AG09319 (cell line): ENCODE measurements at regions not wholly inside any gene's neighbourhood (a gene's known extent, or its start where the extent isn't known, plus 50 kb on each side); places are given as distances from the start of the nearest gene placed in this dataset.
"Not testable (repeated sequence)": the region's sequence is repeated elsewhere in the genome, so short reads cannot be mapped to it uniquely, and the experiment has no call there.

ENCODE experiments used
- DNase-seq: peaks from one replicate; pipeline ENCODE4 v3.0.0-alpha.2; 2010; ENCODE audit warnings: low read depth; ENCODE audit errors: extremely low read depth
- TF ChIP-seq, protein P1 (sequence below): IDR thresholded peaks from 2 replicates; pipeline ENCODE4 v1.5.1; 2011; ENCODE audit warnings: low read depth, mild to moderate bottlenecking, inconsistent platforms, low read length, moderate library complexity

DNA sequence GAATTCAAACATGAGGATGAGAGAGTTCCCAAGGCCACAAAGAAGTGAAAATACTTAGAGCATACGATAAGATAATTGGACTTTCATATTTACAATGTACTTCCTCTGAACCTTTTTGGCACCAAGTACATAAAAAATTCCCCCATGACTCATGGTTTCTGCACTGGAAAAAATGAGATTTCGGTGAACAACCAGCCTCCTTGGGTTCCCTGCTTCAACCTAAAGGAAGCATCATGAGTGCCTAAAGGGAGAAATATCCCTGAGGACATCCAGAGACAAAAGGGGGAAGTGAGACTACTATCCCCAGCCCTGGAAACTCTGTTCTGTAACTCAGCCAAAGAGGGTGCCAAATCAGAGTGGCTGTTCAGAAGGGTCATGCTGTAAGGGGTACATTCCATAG lies 562.7 kb upstream of the SLC39A10 start:
- TF ChIP-seq, protein P1, sequence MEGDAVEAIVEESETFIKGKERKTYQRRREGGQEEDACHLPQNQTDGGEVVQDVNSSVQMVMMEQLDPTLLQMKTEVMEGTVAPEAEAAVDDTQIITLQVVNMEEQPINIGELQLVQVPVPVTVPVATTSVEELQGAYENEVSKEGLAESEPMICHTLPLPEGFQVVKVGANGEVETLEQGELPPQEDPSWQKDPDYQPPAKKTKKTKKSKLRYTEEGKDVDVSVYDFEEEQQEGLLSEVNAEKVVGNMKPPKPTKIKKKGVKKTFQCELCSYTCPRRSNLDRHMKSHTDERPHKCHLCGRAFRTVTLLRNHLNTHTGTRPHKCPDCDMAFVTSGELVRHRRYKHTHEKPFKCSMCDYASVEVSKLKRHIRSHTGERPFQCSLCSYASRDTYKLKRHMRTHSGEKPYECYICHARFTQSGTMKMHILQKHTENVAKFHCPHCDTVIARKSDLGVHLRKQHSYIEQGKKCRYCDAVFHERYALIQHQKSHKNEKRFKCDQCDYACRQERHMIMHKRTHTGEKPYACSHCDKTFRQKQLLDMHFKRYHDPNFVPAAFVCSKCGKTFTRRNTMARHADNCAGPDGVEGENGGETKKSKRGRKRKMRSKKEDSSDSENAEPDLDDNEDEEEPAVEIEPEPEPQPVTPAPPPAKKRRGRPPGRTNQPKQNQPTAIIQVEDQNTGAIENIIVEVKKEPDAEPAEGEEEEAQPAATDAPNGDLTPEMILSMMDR: no peak
- DNase-seq: no peak

DNA sequence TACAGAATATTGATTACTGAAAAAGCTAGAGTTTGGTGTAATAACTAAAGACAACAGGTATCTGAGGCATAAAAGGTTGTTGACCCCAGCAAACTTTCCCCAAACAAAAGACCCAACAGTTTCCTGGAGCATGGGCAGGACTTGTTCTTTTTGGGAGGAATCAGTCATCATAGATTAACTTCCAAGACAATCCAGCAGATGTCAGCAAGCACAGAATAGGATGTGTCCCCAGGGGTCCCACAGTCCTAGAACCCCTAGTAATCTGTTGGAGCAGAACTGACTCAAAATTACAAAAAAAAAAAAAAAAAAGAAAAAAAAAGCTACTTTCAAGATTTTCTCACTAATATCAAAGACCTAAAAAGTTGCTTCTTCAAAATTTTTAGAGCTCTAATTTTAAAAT lies 564.7 kb upstream of the SLC39A10 start:
- no peak for DNase-seq
- TF ChIP-seq, protein P1: no peak

DNA sequence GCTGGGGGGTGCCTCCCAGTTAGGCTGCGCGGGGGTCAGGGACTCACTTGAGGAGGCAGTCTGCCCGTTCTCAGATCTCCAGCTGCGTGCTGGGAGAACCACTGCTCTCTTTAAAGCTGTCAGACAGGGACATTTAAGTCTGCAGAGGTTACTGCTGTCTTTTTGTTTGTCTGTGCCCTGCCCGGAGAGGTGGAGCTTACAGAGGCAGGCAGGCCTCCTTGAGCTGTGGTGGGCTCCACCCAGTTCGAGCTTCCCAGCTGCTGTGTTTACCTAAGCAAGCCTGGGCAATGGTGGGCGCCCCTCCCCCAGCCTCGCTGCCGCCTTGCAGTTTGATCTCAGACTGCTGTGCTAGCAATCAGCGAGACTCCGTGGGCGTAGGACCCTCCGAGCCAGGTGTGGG lies 584.2 kb upstream of the SLC39A10 start:
- not testable (repeated sequence) for DNase-seq

DNA sequence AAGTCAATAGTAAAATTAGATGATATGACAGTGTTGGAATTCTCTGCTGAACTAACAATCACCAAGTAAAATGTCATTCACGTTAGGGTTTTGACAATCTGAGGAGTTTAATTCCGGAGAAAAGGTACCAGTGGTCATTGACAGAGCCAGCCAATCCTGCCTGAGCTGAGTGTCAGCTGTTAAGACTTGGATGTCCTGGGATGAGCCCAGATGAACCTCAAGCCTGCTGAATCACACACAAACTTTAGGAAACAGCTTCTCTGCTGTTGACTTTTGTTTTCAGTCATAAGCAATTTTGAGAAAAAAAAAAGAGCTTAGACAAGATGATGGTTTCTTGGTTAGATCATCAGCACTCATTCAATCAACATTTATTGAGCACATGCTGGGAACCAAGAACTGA lies 600.0 kb upstream of the SLC39A10 start:
- no peak for DNase-seq
- TF ChIP-seq, protein P1: no peak

DNA sequence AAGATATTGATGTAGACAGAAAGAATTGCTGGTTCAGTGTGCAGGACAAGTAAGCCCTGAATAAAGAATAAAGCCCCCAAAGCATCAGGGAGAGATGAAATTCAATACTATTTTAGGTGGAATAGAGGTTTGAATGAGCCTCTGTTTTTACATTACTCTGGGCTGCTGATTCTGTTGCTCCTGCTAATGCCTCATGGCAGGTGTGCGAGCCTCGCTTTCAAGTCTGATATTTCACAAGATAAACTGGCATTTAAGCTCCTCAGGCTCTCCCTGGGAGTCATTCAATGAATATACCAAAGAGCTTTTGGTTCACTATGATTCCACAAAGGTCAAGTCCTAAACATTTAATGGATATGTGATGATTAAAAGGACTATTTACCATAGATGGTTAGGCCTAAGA lies 601.0 kb upstream of the SLC39A10 start:
- TF ChIP-seq, protein P1: no peak
- no peak for DNase-seq

DNA sequence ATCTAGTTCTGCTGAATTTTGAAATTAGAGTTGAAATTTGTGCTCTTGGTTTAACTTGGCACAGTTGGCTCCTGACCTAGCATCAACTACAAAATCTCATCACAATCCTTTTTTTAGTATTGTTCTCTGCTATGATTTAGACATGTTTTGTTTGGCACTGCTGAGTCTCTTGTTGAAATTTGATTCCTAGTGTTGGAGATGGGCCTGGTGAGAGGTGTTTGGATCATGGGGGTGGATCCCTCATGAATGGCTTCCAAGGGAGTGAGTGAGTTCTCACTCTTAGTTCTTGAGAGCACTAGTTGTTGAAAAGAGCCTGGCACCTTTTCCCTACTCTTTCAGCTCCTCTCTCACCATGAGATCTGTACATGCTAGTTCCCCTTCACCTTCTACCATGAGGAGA lies 605.6 kb upstream of the SLC39A10 start:
- TF ChIP-seq, protein P1: no peak
- no peak for DNase-seq

DNA sequence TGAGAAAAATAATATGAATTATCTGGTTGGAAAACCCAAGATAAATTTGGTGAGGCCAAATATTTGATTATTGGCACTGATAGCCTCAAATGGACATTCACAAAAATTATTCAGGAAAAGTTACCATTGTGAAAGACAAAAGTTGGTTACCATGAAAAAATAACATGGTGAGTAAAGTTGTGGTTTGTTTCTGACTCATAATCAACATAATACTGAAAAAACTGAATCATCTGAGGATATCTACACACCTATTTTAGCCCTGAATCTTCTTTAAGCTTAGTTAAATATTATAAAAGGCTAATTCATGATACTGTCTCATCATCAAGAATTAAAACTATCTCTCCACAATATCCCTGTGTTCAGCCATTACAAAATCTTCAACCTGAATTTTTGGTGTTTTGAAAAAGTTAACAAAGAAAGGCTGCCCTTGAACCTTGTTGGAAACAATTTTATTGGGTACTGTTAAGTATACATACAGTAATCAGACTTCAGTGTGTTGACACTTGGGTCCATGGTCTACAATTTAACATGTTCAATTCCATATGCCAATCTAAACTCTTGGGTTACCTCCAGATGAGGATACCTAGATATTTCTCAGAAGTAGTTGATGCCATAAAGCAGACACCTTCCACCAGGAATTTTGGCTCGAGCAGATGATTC lies 607.5 kb upstream of the SLC39A10 start:
- TF ChIP-seq, protein P1: no peak
- no peak for DNase-seq

DNA sequence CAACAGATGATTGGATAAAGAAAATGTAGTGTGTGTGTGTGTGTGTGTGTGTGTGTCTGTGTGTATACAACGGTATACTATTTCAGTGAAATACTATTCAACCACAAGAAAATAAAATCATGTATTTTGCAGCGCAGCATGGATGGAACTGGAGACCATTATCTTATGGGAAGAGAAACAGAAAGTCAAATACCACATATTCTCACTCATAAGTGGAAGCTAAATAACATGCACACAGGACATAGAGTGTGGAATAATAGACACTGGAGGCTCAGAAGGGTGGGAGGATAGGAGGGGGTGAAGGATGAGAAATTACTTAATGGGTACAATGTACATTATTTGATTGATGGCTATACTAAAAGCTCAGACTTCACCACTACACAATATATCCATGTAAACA lies 609.1 kb upstream of the SLC39A10 start:
- DNase-seq: no peak
- TF ChIP-seq, protein P1: no peak
